NCI-H2227 (cell line): ENCODE measurements at regions not wholly inside any gene's neighbourhood (a gene's known extent, or its start where the extent isn't known, plus 50 kb on each side); places are given as distances from the start of the nearest gene placed in this dataset.

ENCODE experiments used
- DNase-seq: peaks from one replicate; lab custom pipeline; 2025; ENCODE audit not compliant: unreplicated experiment; lab: John Stamatoyannopoulos, UW

- no peak for DNase-seq
Measured at GRCh38 chr10:9654261-9654660, 1363.4 kb upstream of the CELF2 start.

DNA sequence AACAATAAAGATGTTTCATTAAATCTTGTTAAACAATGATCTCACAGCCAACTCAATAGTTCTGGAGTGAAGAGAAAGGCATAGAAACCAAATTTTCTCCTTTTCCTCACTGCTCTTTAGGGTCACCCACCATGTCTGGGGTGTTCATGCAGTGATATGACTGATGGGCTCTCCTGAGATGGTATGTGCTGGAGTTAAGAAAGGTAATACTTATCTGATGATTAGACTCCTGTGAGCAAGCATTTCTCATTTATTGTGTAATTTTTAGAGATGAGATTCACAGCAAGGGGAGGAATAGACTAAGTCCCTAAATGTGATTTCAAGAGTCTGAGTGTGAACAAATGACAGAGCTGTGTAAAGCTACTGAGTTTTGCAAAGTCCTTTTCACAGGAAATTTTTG, 1361.3 kb upstream of the CELF2 start:
- DNase-seq, result no peak

DNA sequence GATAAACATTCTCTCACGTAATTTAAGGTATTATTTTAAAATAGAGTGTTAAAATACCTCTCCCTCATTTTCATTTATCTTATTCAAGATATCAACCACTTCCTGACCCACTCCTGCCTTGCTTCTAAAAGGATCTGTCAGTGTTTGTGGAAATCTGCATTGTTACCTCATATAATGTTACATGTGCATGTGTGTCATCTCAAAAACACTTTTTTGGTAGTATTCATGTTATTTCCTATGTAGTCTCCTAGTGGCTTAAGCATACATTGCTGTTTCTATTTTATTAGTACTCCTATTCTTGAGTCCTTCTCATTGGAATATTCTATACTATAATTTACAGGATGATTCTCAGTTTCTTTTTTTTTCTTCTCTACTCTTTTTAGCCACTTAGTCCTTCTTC, 1360.7 kb upstream of the CELF2 start:
- no peak for DNase-seq

GRCh38 chr10:9657530-9657929, 1360.1 kb upstream of the CELF2 start:
- DNase-seq, result no peak

DNA sequence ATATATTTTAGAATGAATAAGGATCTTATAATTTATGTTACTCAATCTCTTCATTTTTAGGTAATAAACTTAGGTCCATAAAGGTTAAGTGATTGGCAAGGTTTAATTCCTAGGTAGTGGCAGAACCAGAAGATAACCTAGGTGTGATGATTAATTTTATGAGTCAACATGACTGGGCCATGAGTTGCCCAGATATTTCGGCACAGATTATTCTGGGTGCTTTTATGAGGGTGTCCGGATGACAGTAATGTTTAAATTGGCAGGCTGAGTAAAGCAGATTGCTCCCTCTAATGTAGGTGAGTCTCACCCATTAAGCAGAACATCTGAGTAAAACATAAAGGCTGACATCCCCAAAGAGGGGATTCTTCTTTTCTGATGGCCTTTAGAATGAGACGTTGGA, 1349.3 kb upstream of the CELF2 start:
- DNase-seq, result no peak

GRCh38 chr10:9670911-9671310, 1346.8 kb upstream of the CELF2 start:
- no peak for DNase-seq

- DNase-seq, result no peak
Measured at GRCh38 chr10:9681655-9682054, 1336.0 kb upstream of the CELF2 start.

- no peak for DNase-seq
Measured at GRCh38 chr10:9682802-9683201, 1334.9 kb upstream of the CELF2 start.

- DNase-seq, result no peak
Measured at GRCh38 chr10:9684186-9684585, 1333.5 kb upstream of the CELF2 start.

DNA sequence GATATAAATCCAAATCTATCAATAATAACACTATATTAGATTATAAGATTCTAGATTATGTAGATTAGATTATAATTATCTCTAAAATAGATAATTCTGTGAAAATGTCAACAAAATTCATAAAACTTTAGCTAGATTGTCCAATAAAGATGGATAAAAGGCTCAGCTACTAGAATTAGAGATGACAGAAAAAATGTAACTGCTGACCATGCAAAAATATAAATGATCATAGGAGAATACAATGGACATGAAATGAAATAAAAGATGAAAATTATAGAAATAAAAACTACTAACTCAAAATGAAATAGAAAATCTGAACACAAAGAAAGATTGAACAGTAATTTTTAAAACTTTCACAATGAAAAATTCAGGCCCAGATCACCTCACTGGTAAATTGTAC, 1332.1 kb upstream of the CELF2 start:
- no peak for DNase-seq

GRCh38 chr10:9688711-9689110, 1329.0 kb upstream of the CELF2 start:
- no peak for DNase-seq

GRCh38 chr10:9707216-9707615, 1310.5 kb upstream of the CELF2 start:
- no peak for DNase-seq

- DNase-seq, result no peak
Measured at GRCh38 chr10:9709849-9710248, 1307.8 kb upstream of the CELF2 start.

DNA sequence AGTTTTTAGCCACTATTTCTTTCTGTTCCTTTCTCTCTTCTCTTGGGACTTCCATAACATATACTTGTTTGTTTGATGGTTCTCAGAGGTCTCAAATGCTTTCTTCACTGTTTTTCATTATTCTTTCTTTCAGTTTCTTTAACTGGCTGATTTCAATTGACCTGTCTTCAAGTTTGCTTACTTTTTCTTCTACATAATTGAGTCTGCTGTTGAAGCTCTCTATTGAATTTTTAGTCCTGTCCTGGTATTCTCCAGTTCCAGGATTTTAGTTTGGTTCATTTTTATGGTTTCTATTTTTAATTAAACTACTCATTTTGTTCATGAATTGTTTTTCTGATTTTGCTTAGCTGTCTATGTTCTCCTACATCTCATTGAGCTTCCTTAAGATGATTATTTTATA, 1305.3 kb upstream of the CELF2 start:
- no peak for DNase-seq

GRCh38 chr10:9719246-9719645, 1298.4 kb upstream of the CELF2 start:
- DNase-seq, result no peak

GRCh38 chr10:9733766-9734165, 1283.9 kb upstream of the CELF2 start:
- DNase-seq, result no peak

GRCh38 chr10:9734218-9734617, 1283.5 kb upstream of the CELF2 start:
- DNase-seq, result no peak

- DNase-seq, result no peak
Measured at GRCh38 chr10:9735731-9736130, 1281.9 kb upstream of the CELF2 start.

DNA sequence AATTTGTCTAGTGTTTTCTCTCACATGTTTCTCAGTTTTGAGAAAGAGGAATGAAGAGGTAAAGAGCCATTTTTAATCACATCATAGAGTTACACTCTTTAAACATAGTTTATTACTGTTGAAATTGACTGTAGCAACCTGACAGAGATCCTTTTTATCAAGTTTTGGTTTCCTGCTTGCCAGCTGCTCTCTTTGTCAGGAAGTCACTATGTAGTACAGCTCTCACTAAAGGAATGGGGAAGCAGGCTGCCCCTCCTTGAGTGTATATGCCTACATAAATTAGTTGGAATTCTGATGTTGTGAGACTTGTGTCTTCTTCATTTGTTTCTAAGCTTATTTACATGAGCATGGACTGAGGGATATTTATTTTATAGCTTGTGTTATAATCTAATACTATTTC, 1274.0 kb upstream of the CELF2 start:
- DNase-seq, result no peak

DNA sequence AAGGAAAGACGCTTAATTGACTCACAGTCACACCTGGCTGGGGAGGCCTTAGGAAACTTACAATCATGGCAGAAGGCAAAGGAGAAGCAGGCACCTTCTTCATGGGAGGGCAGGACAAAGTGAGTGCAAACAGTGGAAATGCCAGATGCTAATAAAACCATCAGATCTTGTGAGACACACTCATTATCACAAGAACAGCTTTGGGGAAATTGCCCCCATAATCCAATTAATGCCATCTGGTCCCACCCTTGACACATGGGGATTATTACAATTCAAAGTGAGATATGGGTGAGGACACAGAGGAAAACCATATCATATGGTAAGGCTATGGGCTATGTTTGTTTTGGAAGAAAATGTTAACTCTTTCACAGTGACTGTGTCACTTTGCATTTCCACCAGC, 1272.5 kb upstream of the CELF2 start:
- DNase-seq, result no peak

DNA sequence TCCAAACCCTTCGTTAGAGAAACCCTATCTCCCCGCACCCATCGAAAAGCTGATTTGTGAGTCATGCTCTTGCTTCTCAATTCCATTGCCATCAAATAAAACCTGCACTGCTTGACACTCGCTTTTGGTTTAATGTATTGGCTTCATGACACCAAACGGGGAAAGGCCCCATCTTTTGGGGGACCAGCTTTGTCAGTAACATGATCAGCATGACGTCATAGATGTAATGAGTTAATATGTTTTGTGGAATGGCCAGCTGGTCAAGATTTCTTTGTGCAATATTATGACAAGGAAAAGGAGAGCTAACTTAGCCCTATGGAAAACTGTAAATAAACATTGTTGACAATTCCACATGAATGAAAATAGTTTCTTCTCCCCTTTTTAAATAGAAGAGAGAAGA, 1260.5 kb upstream of the CELF2 start:
- DNase-seq, result no peak

DNA sequence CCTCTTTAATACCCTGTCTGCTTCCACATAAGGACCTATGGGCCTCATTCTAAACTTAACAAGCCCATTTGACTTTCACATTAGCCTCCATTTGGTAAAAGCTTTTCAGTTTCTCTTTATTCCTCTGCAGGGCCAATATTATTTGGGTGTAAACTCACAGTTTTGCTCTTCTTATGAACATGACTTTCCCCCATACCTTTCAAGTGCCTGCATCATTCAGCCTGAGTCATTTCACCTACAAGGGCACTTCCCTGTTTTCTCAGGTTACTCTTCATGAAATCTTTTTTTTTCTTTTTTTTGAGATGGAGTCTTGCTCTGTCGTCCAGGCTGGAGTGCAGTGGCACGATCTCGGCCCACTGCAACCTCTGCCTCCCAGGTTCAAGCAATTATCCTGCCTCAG, 1258.1 kb upstream of the CELF2 start:
- DNase-seq, result no peak

- DNase-seq, result no peak
Measured at GRCh38 chr10:9762966-9763656, 1254.6 kb upstream of the CELF2 start.

DNA sequence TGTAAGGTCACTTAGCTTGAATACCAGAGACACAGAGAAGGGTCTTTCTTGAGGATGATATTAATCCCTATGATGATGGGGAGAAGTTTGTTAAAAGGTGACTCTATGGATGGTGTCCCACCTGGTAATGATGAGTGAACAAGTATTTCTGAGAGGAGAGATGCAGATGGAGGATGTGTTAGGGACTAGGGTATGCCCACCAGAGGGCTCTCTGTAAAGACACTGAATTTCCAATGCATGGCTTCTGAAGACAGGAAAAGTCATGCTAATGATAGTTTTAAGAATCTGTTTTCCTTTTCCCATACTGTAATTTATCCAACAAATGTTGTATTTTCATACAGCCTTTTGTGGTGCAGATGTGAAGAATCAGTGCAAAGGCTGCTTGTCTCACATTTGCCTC, 1250.9 kb upstream of the CELF2 start:
- no peak for DNase-seq
